ENCODE measurements at regions not wholly inside any gene's neighbourhood (a gene's known extent, or its start where the extent isn't known, plus 50 kb on each side); places are given as distances from the start of the nearest gene placed in this dataset.

DNA sequence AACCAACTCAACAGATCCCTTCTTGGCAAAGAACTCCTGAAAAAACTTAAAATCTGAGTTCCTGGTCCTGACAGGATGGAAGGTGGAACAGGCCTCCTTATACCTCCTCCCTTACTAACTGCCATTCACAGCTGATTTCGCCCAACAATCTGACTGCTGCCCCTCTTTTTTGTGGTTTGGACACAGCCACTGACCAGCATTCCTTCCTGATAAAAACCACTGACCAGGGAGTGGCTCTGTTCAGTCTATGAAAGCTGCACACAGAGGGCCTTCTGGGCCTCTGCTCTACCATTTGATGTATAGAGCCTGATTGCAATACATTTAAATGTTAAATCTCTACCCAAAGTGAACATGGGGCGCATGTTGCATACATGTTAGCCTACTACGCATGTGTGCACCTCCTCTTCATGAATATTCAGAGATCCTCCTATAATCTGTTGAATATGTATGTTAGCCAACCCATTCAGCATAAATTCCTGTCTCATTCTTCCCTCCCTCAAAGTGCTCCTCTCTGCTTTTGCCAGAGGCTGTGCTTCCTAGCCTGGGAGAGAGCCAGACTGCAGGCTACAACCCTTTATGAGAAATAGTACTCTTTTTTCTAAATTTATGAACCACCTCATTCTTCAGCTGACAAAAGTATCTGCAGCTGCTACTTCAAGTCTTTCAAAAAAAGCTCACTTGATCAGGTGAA lies 93.7 kb upstream of the MRPS30 start:
- Histone ChIP-seq H3K9ac (ENCODE audit: low read depth in 2 of 2, low read length in 2 of 2) (no peak overlapping the region), H3K4me1 (no peaks in the 10 kb centered on the region), H3K27me3 (no peaks in the 10 kb centered on the region), H3K27ac (no peak overlapping the region), H3K4me3 (no peak overlapping the region), H3K9me3 (no peaks in the 10 kb centered on the region), H3K36me3 (no peaks in the 10 kb centered on the region)
- TF ChIP-seq, protein P1, sequence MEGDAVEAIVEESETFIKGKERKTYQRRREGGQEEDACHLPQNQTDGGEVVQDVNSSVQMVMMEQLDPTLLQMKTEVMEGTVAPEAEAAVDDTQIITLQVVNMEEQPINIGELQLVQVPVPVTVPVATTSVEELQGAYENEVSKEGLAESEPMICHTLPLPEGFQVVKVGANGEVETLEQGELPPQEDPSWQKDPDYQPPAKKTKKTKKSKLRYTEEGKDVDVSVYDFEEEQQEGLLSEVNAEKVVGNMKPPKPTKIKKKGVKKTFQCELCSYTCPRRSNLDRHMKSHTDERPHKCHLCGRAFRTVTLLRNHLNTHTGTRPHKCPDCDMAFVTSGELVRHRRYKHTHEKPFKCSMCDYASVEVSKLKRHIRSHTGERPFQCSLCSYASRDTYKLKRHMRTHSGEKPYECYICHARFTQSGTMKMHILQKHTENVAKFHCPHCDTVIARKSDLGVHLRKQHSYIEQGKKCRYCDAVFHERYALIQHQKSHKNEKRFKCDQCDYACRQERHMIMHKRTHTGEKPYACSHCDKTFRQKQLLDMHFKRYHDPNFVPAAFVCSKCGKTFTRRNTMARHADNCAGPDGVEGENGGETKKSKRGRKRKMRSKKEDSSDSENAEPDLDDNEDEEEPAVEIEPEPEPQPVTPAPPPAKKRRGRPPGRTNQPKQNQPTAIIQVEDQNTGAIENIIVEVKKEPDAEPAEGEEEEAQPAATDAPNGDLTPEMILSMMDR (IDR thresholded peaks at IDR 0.05): no peak
- intact Hi-C loops (cut with DNase I): no loop called here
- no peak for DNase-seq

DNA sequence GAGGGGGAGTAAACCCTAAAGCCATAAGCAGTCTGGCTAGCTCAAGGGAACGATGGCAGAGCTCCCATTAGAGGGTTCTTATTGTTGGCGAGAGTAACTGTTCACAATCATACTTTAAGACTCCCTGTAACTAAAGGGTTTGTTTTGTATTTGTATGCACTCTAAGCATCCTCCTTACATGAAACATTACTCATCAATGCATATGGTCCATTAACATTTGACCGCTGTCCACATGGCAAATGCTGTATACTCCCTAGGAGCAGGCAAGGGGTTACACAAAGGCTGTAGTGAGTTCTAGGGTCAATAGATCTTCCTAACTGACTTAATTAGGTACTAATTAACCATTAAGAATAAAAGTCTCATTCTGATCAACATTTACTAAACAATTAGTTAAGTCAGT lies 95.3 kb upstream of the MRPS30 start:
- intact Hi-C loops (cut with DNase I): no loop called here
- Histone ChIP-seq H3K27me3 (no peaks in the 10 kb centered on the region), H3K9me3 (no peaks in the 10 kb centered on the region), H3K4me3 (no peak overlapping the region), H3K27ac (no peak overlapping the region), H3K4me1 (no peaks in the 10 kb centered on the region), H3K36me3 (no peaks in the 10 kb centered on the region), H3K9ac (ENCODE audit: low read depth in 2 of 2, low read length in 2 of 2) (no peak overlapping the region)
- DNase-seq: no peak
- TF ChIP-seq, protein P1 (IDR thresholded peaks at IDR 0.05): no peak

DNA sequence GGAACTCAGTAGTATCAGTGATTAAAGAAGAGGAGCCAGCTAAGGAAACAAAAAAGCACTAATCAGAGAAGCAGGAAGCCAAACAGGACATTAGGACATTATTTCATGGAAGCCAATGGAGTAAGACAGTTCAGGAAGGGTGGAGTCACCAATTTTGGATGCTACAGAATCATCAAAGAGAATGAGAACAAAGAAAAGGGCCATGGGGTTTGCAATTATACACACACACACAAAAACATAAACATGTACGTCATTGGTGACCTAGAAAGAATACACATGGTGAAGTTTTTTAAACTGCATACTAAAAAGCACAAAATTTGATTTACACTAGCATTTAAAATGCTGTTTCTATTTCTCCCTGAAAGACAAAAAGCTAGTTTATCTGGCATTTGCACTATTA lies 96.8 kb upstream of the MRPS30 start:
- Histone ChIP-seq H3K27me3 (no peaks in the 10 kb centered on the region), H3K4me3 (no peak overlapping the region), H3K27ac (no peak overlapping the region), H3K4me1 (no peaks in the 10 kb centered on the region), H3K36me3 (no peaks in the 10 kb centered on the region), H3K9ac (ENCODE audit: low read depth in 2 of 2, low read length in 2 of 2) (no peak overlapping the region), H3K9me3 (no peaks in the 10 kb centered on the region)
- intact Hi-C loops (cut with DNase I): no loop called here
- TF ChIP-seq, protein P1 (IDR thresholded peaks at IDR 0.05): no peak
- no peak for DNase-seq

DNA sequence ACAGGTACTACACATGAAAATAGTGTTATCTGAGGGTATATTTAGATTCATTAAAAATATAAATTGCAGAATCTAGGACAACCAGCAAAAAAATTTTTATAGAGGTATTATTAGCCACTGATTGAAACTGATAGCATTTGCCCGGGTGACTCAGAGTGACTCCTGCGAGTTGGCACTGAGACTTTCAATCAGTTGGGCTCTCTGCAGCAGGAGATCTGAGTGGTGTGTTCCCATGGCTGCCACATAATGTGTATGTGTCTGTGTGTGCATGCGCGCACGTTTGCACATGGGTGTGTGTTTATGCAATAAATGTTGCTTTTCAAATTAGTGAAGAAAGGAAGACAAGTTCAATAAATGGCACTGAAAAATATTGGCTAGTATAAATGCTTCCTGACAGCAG lies 100.1 kb upstream of the MRPS30 start:
- intact Hi-C loops (cut with DNase I): no loop called here
- no peak overlapping the region for H3K27ac ChIP-seq
- TF ChIP-seq, protein P1 (IDR thresholded peaks at IDR 0.05): no peak
- no peak for DNase-seq
- H3K36me3 ChIP-seq: no peaks in the 10 kb centered on the region
- H3K4me3 ChIP-seq: no peak overlapping the region
- H3K27me3 ChIP-seq: no peaks in the 10 kb centered on the region
- no peaks in the 10 kb centered on the region for H3K4me1 ChIP-seq
- H3K9ac ChIP-seq (ENCODE audit: low read depth in 2 of 2, low read length in 2 of 2): no peak overlapping the region
- H3K9me3 ChIP-seq: no peaks in the 10 kb centered on the region

DNA sequence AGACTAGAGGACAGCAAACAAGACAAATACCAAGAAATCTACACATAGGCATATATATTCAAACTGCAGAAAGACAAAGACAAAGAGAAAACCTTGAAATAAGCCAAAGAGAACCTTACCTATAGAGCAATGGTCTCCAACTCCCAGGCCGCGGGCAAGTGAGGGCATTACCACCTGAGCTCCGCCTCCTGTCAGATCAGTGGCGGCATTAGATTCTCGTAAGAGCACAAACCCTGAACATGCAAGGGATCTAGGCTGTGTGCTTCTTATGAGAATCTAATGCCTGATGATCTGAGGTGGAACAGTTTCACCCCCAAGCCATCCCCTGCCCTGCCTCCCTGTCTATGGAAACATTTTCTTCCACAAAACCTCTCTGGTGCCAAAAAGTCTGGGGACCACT lies 101.0 kb upstream of the MRPS30 start:
- Histone ChIP-seq H3K9me3 (no peaks in the 10 kb centered on the region), H3K4me1 (no peaks in the 10 kb centered on the region), H3K9ac (ENCODE audit: low read depth in 2 of 2, low read length in 2 of 2) (no peak overlapping the region), H3K27ac (no peak overlapping the region), H3K4me3 (no peak overlapping the region), H3K36me3 (no peaks in the 10 kb centered on the region), H3K27me3 (no peaks in the 10 kb centered on the region)
- no peak for DNase-seq
- intact Hi-C loops (cut with DNase I): no loop called here
- TF ChIP-seq, protein P1 (IDR thresholded peaks at IDR 0.05): no peak

Measured in colonic mucosa (tissue), 4 donors.